ENCODE measurements at regions not wholly inside any gene's neighbourhood (a gene's known extent, or its start where the extent isn't known, plus 50 kb on each side); places are given as distances from the start of the nearest gene placed in this dataset.
"Not testable (repeated sequence)": the region's sequence is repeated elsewhere in the genome, so short reads cannot be mapped to it uniquely, and the experiment has no call there.

DNA sequence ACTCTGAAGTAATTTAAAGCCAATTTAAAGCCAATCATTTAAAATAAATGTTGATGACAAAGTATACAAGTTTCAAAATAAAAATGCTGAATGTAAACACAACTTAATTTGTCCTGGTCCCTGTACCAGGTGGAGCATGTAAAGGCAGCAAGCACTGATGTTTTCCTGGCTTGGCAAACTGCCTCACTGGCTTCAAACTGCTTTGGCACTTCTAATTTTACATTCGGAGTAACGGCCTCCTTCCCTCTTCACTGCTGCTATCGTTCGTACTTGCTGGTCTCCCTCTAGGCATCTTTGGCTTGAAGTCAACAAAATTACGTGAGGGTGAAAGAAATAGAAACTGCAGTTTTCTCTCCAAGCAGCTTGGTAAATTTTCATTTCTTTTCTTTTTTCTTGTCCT is 287.9 kb downstream of the LTN1 start:
- DNase-seq (ENCODE audit: low read depth, low spot score) = no peak

DNA sequence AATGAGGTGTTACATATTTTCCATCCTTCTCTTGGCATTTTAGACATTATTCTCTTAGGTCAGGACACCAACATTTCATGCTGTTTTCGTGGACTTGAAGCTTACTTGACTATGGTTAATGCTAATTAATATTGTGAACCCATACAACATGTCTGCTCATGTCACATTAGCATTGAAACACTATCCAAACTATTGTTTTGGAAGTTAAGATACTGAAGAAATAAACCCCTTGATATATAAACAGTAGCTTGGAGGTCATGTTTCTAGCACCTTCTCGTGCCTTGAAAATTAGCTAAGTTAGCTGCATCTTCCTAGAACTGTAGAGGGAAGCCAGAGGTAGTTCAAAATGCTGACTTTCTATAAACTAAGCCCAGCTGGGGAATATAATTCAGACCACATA is 288.8 kb downstream of the LTN1 start:
- DNase-seq (ENCODE audit: low read depth, low spot score) = no peak

DNA sequence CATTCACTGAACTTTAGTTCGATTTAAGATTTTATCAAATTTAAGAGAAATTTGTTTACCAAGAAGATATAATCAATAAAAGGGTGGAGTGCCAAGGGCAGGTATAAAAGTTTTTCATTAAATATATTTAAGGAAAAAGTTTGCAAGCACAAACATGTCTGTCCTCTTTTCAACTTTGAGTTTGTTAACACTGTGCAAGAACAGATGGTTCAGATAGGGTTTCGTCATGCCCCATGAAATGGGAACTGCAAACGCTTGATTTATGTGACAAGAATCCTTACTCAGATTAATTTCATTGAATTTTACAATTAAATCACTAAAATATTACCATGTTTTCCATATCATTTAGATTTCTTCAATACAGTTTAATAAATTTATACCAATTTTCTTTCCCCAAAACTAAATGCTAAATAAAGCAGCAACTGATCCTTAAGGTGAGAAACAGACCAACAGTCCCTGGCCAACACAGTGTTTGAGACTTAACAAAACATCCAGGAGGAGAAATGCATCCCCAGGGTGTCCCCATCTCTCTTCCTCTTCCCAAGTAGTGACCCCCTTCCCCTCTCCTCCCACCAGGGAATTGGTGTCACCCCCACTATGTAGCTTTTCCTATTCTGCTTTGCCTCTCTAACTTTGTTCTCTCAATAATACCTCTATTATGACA is 292.9 kb downstream of the LTN1 start:
- DNase-seq (ENCODE audit: low read depth, low spot score) = no peak

DNA sequence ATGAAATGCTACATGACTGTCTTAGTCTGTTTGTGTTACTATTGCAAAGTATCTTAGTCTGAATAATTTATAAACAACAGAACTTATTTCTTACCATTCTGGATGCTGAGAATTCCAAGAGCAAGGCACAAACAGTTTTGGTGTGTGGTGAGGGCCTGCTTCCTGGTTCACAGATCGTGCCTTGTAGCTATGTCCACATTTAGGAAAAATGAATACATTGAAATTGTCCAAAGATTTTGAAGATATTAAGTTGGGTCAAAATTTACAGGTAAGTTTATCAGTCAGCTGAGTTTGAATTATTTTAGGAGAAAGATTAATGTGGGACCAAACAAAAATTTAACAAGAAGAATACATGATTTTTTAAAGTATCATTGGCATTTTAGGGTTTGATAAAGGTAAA is 293.5 kb downstream of the LTN1 start:
- no peak for DNase-seq (ENCODE audit: low read depth, low spot score)

DNA sequence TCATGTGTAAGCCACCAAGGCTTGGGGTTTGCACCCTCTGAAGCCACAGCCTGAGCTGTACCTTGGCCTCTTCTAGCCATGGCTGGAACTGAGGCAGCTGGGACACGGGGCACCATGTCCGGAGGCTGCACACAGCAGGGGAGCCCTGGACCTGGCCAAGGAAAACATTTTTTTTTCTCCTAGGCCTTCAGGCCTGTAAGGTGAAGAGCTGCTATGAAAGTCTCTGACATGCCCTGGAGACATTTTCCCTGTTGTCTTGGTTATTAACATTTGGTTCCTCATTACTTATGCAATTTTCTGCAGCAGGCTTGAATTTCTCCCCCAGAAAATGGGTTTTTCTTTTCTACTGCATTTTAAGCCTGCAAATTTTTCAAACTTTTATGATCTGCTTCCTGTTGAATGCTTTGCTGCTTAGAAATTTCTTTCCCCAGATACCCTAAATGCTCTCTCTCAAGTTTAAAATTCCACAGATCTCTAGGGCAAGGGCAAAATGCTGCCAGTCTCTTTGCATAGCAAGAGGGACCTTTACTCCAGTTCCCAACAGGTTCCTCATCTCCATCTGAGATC is 295.8 kb downstream of the LTN1 start:
- DNase-seq (ENCODE audit: low read depth, low spot score) = no peak

DNA sequence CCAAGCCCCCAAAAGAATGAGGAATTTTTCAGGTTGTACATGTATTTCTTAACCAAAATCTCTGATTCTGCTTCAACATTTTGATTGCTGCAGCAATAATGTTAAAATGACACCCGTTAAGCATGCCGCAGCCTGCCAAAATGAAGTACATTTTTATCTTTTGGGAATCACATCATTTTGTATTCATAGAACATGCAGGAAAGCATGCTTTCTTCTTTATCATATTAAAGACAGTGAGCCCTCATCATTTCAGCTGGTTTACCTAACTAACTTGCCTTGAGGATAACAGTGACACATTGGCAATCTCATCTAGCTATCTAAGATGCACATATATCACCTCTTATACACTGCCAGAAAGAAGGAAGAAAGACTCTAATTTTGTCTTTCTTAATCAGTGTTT is 299.2 kb downstream of the LTN1 start:
- DNase-seq (ENCODE audit: low read depth, low spot score) = no peak

DNA sequence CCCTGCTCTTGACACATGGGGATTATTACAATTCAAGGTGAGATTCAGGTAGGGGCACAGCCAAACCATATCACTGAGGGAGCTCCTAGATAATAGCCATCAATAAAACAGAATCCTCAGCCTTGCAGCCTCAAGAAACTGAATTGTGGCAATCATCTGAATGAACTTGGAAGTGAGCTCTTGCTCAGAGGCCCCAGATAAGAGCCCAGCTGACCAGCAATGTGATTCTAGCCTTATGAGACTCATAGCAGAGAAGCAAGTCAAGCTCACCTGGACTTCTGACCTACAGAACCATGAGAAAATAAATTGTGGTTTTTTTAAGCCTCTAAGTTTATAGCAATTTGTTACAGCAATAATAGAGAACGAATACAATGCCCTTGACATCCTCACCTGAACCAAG is 302.5 kb downstream of the LTN1 start:
- DNase-seq (ENCODE audit: low read depth, low spot score) = no peak

DNA sequence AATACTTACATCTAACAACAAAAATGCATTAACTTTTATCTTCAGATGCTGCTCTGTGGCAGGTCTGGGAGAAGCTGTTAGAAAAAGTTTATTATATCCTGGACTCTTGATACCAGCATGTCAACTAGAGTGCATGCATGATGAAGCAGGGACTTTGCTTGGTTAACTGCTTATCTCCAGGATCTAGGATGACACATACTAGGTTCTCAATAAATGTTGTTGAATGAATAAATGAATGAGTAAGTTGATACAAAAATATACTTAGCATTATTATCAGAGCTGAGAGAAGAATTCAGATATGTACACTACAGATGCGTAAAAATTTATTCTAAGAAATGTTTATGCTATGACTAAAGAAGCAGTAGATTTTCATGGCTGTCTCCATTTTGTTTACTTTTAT is 304.3 kb downstream of the LTN1 start:
- no peak for DNase-seq (ENCODE audit: low read depth, low spot score)

DNA sequence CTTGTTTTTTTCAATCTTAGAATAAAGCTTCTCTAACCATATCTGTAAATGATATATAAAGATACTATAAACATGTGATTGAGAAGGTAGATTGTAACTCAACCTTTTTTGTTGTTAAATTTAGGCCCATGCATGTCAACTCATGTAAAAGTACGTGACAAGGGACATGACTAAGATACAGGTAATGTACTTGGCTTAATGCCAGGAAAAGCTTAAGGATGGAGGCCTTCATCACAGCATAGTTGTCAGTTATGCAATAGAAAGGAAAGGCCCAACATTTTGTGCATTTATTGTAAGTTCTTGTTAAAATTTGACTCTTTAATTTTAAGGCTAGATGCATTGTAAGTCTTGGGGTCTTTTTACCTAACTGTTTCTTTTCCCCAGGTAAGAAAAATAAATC is 305.1 kb downstream of the LTN1 start:
- no peak for DNase-seq (ENCODE audit: low read depth, low spot score)

DNA sequence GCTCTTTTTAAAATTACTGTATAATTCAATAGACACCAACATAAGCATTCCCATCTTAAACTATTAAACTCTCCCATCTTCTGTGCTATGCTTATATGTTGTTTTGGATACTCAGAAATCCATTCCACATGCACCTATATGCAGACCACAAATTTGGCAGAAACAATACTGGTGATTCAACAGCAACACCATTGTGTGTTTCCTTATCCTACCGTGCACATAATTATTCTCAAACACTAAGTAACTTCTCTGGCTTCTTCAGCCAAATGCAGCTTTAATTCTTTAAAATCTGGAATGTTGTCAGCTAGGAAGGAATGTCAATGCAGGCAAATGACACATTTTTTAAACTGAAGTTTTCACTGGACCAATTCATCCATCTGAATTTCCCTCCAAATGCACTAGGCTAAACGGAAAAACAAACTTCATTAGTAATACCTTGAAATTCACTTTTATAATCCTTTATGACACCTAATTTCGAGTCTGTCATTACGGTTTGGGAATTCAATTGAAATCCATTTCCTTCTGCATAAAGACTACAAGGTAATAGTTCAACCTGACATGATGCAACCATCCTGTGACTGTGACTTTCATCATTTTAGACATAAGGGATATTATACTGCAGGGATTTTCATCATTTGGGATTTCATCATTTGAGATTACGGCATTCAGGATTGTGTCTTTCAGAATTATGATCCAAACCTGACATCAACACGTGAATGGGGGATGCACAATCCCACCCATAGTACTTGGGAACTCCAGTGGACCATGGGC is 308.5 kb downstream of the LTN1 start:
- no peak for DNase-seq (ENCODE audit: low read depth, low spot score)

DNA sequence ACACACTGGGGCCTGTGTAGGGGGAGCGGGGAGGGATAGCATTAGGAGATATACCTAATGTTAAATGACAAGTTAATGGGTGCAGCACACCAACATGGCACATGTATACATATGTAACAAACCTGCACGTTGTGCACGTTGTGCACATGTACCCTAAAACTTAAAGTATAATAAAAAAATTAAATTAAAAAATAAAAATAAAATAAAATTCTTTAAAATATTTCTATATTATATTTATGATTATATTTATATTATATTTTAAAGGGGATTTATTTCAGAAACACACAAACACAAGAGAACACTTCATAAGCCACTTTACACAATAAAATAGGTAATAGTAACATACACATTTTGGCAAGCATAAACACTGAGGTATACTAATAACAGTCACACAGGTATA is 309.8 kb downstream of the LTN1 start:
- DNase-seq (ENCODE audit: low read depth, low spot score) = not testable (repeated sequence)

DNA sequence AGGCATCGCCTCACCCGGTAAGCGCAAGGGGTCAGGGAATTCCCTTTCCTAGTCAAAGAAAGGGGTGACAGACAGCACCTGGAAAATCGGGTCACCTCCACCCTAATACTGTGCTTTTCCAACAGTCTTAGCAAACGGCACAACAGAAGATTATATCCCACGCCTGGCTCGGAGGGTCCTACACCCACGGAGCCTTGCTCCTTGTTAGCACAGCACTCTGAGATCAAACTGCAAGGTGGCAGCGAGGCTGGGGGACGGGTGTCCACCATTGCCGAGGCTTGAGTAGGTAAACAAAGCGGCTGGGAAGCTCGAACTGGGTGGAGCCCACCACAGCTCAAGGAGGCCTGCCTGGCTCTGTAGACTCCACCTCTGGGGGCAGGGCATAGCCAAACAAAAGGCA is 315.6 kb downstream of the LTN1 start:
- DNase-seq (ENCODE audit: low read depth, low spot score) = not testable (repeated sequence)

DNA sequence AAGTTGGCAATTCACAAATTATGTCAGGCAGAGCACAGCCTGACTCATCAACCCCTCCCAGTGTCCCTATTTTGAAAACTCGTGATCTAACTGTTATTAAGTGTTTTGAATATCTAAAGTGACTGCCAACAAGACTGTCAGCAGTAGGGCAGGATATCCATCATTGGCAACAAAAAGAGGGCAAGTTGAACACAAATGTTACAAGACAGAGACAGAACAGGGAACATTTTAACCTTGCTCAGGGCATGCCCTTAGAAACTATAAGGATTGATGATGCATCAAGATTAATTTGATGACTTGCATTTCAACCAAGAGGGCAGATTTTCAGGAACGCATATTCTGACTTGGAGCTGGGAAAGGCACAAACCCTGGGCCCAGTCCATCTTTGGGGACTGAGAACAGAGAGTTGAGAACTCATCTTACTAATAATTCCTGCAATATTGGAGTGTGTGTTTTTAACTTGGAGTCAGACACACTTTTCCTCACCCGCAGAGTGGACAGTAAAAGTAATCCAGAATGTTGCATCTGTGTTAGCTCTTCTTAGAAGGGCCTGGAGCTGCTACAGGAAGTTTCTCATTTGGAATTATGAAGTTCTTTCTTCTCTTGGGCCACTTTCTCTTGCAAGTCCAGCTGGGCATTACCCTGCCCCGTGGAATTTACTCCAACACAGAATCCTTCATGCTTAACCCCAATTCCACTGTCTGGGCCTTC is 317.2 kb downstream of the LTN1 start:
- no peak for DNase-seq (ENCODE audit: low read depth, low spot score)

DNA sequence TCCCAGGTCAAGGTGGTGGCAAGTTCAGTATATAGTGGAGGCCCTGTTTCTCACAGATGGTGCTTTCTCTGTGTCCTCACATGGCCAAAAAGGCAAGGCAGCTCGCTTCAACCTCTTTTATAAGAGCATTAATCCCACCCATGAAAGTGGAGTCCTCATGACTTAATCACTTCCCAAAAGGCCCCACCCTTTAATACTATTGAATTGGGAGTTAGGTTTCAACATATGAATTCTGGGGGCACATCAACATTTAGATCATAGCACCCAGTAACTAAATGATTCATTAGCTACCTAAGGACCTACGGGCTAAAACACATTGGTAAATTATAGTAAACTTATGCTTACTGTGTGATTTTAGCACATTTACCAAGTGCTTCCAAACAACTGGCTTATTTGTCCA is 317.9 kb downstream of the LTN1 start:
- DNase-seq (ENCODE audit: low read depth, low spot score) = no peak

DNA sequence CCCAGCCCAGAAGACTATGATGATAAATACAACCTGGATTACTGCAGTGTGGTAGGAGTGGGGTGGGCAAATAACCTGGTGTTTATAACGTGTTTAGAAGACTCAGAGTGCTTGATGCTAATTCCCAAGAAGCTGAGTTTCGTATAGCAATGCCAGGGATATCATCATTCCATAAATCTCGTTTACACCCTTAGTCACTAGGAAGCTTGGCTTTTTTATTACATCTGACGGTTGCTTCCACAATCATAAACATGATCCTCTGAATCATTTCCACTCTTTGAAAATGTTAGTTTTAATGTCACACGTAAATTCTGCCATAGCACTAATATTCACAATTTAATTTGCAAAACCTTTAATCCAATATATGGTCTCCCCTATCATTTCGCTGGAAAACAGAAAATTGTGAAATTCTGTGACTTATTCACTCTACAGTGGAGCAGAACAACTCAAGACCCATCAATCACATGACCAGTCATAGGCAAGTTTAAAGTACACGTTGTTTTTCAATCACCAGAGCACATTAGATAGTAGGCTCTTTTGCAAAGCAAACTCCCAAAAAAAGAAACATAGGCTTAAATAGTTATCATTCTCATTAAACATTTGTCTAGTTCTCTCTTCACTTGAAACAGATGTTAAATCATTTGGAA is 321.0 kb downstream of the LTN1 start:
- DNase-seq (ENCODE audit: low read depth, low spot score) = no peak

DNA sequence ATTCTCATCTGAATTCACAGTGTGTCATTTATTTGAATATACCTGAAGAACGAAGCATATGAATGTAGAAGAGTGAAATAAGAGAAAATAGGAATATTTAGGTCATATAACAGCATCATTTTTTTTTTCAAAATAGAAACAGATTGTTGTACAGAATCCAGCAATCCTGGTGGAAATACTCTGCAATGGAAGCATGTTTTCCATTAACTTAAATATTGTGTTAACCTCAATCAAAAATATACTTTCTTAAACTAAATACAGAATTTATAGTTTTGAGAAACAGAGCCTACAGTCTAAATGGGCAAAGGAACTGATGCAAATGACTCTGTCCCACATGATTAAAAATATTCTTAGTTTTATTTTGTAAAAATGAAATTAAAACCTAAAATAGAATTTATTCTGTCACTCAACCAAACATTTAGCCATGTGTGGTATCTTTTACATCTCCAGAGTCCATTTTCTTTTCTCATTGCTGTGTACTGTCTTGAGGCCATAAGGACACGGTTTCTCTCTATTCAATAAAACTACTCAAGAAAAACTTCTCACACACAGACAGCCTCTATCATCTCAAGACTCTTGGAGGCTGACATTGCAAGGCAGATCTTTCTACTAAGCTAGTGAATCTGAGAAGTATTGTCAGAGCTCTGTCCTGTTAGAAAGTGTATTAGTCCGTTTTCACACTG is 322.6 kb downstream of the LTN1 start:
- no peak for DNase-seq (ENCODE audit: low read depth, low spot score)

DNA sequence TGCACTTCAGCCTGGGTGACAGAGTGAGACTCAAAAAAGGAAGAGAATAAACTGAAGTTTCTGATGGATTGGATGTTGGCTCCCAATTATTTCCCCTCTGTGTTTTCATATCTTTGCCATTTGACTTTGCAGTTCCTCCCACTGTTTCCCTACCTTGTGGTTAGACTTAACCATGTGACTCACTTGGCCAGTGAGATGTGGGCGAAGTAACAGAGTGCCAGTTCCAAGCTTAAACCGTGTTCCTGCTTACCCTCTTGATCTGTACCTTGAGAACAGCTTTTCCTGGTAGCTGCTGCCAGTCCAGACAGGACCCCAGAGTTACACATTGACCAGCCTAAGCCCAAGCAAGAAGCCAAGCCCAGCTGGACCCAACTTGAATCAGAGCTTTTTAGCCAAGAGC is 323.4 kb downstream of the LTN1 start:
- DNase-seq (ENCODE audit: low read depth, low spot score) = no peak

DNA sequence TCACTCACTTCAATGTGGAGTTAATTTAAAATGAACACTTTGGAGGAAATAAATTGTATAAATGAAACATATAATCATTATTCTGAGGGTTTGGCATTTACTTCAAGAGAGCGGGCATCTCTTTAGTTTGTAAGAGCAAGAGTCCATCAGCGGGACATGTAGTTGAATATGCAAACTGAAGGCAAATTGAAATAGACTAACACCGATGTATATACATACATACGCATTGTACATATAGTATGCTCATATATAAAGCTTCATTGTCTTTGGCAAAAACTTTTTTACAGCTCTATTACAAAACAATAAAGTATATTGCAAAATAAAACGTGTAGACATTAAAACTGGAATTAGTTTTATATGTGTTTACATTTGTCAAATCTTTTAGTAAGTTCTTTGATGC is 328.9 kb downstream of the LTN1 start:
- DNase-seq (ENCODE audit: low read depth, low spot score) = no peak

DNA sequence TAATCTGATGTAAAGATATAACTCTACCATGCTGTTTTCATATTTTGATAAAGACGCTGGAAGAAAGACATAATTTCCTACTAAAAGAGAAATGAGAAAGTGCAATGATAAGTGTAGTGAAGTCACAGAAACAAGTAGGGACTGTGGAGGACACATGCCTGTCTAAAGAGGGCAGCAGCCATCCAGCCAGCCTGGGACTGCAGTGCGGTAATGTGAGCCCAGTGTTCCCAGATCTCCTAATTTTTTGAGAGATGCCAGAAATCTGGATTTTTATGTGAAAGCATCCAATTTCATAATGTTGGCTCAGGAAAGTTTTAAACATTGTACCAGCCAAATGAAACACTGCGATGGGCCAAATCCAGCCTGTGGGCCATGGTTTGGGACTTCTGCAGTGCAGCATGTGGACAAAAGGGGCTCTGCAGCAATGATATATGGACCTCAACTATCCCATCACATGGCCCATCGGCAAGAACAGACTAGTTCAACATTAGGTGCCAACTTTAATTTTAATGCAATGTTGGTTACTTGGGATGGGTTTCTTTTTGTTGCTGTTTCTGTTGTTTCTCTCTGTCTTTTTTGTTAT is 329.5 kb downstream of the LTN1 start:
- DNase-seq (ENCODE audit: low read depth, low spot score) = no peak

DNA sequence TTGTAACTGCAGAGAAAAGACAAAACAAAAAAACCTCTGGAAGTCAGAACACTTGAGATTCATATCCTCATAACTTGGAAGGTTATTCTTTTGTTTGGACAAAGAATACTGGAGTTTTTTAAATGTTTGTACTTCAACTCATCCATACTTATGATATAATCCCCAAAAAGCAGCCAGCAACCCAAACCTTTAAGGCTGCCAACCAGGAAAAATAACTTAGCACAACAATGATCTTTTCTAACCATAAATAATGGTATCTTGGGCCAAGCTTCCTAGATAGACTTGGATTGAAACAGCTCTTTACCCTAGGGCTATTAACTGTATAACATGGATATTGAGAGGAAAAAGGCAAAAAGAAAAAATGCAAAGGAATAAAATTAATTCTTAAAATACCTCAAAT is 335.1 kb downstream of the LTN1 start:
- no peak for DNase-seq (ENCODE audit: low read depth, low spot score)

DNA sequence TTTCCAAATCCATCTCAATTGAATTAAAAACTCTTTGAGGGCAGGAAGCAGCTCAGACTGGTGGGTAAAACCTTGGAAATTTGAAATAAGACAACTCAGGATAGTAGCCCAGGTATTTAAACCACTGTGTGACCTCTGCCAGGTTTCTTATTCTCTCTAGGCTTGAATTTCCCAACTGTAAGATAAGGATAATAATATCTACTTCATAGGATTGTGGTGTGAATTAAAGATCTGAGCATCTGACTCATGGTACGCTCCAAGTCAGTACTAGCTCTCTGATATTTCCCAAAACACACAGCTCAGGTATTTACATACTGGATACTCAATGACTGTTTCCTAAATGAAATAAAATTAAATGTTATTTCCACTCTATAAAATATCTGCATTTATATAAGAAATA is 337.2 kb downstream of the LTN1 start:
- DNase-seq (ENCODE audit: low read depth, low spot score) = no peak

Data from iPS DF 19.7 (cell line).